ENCODE measurements at regions not wholly inside any gene's neighbourhood (a gene's known extent, or its start where the extent isn't known, plus 50 kb on each side); places are given as distances from the start of the nearest gene placed in this dataset.
A peak's percentile ranks its signal among the peaks of the same experiment; 100 is the strongest.

- Histone ChIP-seq H3K27me3 (ENCODE audit: control insufficient read depth in 1 of 2, insufficient read depth in 2 of 2, low read length in 1 of 2) (no peaks in the 10 kb centered on the region), H3K36me3 (ENCODE audit: control insufficient read depth in 1 of 2, insufficient read depth in 2 of 2, low read length in 1 of 2) (no peaks in the 10 kb centered on the region), H3K27ac (ENCODE audit: low read depth in 1 of 2, low read length in 2 of 2) (no peak overlapping the region), H3K9me3 (ENCODE audit: control insufficient read depth, low read length) (no peaks in the 10 kb centered on the region), H3K4me1 (ENCODE audit: control insufficient read depth in 1 of 2, insufficient read depth in 2 of 2, low read length in 2 of 2) (no peaks in the 10 kb centered on the region), H3K4me3 (ENCODE audit: low read length in 2 of 2) (no peak overlapping the region)
- DNase-seq (no peak), ATAC-seq (ENCODE audit: low FRiP score) (no peak)
- intact Hi-C loops (cut with DNase I), result no loop called here
- 93 to 94% methylated on average over 1 of the region's 1 CpG for WGBS, 2 donors
Measured at GRCh38 chr13:105464249-105464648, 1071.2 kb downstream of the EFNB2 start.

- no peak overlapping the region for H3K4me3 ChIP-seq (ENCODE audit: low read length in 2 of 2)
- no peaks in the 10 kb centered on the region for H3K9me3 ChIP-seq (ENCODE audit: control insufficient read depth, low read length)
- H3K27ac ChIP-seq (ENCODE audit: low read depth in 1 of 2, low read length in 2 of 2), result no peak overlapping the region
- H3K4me1 ChIP-seq (ENCODE audit: control insufficient read depth in 1 of 2, insufficient read depth in 2 of 2, low read length in 2 of 2), result no peaks in the 10 kb centered on the region
- DNase-seq, result no peak
- intact Hi-C loops (cut with DNase I), result no loop called here
- no peak for ATAC-seq (ENCODE audit: low FRiP score)
- no peaks in the 10 kb centered on the region for H3K27me3 ChIP-seq (ENCODE audit: control insufficient read depth in 1 of 2, insufficient read depth in 2 of 2, low read length in 1 of 2)
- no peaks in the 10 kb centered on the region for H3K36me3 ChIP-seq (ENCODE audit: control insufficient read depth in 1 of 2, insufficient read depth in 2 of 2, low read length in 1 of 2)
- 1 to 2% methylated on average over 2 of the region's 2 CpGs for WGBS, 2 donors
Measured at GRCh38 chr13:105463011-105463501, 1072.4 kb downstream of the EFNB2 start.

GRCh38 chr13:105462098-105462497, 1073.4 kb downstream of the EFNB2 start:
- Histone ChIP-seq H3K36me3 (ENCODE audit: control insufficient read depth in 1 of 2, insufficient read depth in 2 of 2, low read length in 1 of 2) (no peaks in the 10 kb centered on the region), H3K9me3 (ENCODE audit: control insufficient read depth, low read length) (no peaks in the 10 kb centered on the region), H3K27me3 (ENCODE audit: control insufficient read depth in 1 of 2, insufficient read depth in 2 of 2, low read length in 1 of 2) (no peaks in the 10 kb centered on the region), H3K27ac (ENCODE audit: low read depth in 1 of 2, low read length in 2 of 2) (no peak overlapping the region), H3K4me1 (ENCODE audit: control insufficient read depth in 1 of 2, insufficient read depth in 2 of 2, low read length in 2 of 2) (no peaks in the 10 kb centered on the region), H3K4me3 (ENCODE audit: low read length in 2 of 2) (no peak overlapping the region)
- ATAC-seq (ENCODE audit: low FRiP score) (no peak), DNase-seq (no peak)
- intact Hi-C loops (cut with DNase I), result no loop called here
- 69 to 78% methylated on average over 5 of the region's 5 CpGs for WGBS, 2 donors

- H3K4me3 ChIP-seq (ENCODE audit: low read length in 2 of 2), result no peak overlapping the region
- 87 to 97% methylated on average over 2 of the region's 2 CpGs for WGBS, 2 donors
- no peak overlapping the region for H3K27ac ChIP-seq (ENCODE audit: low read depth in 1 of 2, low read length in 2 of 2)
- no peaks in the 10 kb centered on the region for H3K36me3 ChIP-seq (ENCODE audit: control insufficient read depth in 1 of 2, insufficient read depth in 2 of 2, low read length in 1 of 2)
- no peak for ATAC-seq (ENCODE audit: low FRiP score)
- H3K4me1 ChIP-seq (ENCODE audit: control insufficient read depth in 1 of 2, insufficient read depth in 2 of 2, low read length in 2 of 2), result no peaks in the 10 kb centered on the region
- intact Hi-C loops (cut with DNase I), result no loop called here
- no peak for DNase-seq
- no peaks in the 10 kb centered on the region for H3K27me3 ChIP-seq (ENCODE audit: control insufficient read depth in 1 of 2, insufficient read depth in 2 of 2, low read length in 1 of 2)
- no peaks in the 10 kb centered on the region for H3K9me3 ChIP-seq (ENCODE audit: control insufficient read depth, low read length)
Measured at GRCh38 chr13:105452895-105453294, 1082.6 kb downstream of the EFNB2 start.

GRCh38 chr13:105450784-105451183, 1084.7 kb downstream of the EFNB2 start:
- no peaks in the 10 kb centered on the region for H3K4me1 ChIP-seq (ENCODE audit: control insufficient read depth in 1 of 2, insufficient read depth in 2 of 2, low read length in 2 of 2)
- no peaks in the 10 kb centered on the region for H3K36me3 ChIP-seq (ENCODE audit: control insufficient read depth in 1 of 2, insufficient read depth in 2 of 2, low read length in 1 of 2)
- WGBS, 2 donors, result 82 to 95% methylated on average over 4 of the region's 4 CpGs
- DNase-seq, result no peak
- H3K27ac ChIP-seq (ENCODE audit: low read depth in 1 of 2, low read length in 2 of 2), result no peak overlapping the region
- H3K4me3 ChIP-seq (ENCODE audit: low read length in 2 of 2), result no peak overlapping the region
- no peaks in the 10 kb centered on the region for H3K27me3 ChIP-seq (ENCODE audit: control insufficient read depth in 1 of 2, insufficient read depth in 2 of 2, low read length in 1 of 2)
- intact Hi-C loops (cut with DNase I), result no loop called here
- no peak for ATAC-seq (ENCODE audit: low FRiP score)
- H3K9me3 ChIP-seq (ENCODE audit: control insufficient read depth, low read length), result no peaks in the 10 kb centered on the region

GRCh38 chr13:105448811-105449210, 1086.7 kb downstream of the EFNB2 start:
- Histone ChIP-seq H3K36me3 (ENCODE audit: control insufficient read depth in 1 of 2, insufficient read depth in 2 of 2, low read length in 1 of 2) (no peaks in the 10 kb centered on the region), H3K27ac (ENCODE audit: low read depth in 1 of 2, low read length in 2 of 2) (no peak overlapping the region), H3K4me3 (ENCODE audit: low read length in 2 of 2) (no peak overlapping the region), H3K27me3 (ENCODE audit: control insufficient read depth in 1 of 2, insufficient read depth in 2 of 2, low read length in 1 of 2) (no peaks in the 10 kb centered on the region), H3K9me3 (ENCODE audit: control insufficient read depth, low read length) (no peaks in the 10 kb centered on the region), H3K4me1 (ENCODE audit: control insufficient read depth in 1 of 2, insufficient read depth in 2 of 2, low read length in 2 of 2) (no peaks in the 10 kb centered on the region)
- DNase-seq (no peak), ATAC-seq (ENCODE audit: low FRiP score) (no peak)
- 92 to 100% methylated on average over 1 of the region's 1 CpG for whole genome bisulfite sequencing, 2 donors
- intact Hi-C loops (cut with DNase I), result loop anchor here in 1 of 2 donors (10.0 kb wide), 1 partner anchor 114 kb away; no protein-coding TSS in a partner anchor

- Histone ChIP-seq H3K9me3 (ENCODE audit: control insufficient read depth, low read length) (no peaks in the 10 kb centered on the region), H3K4me3 (ENCODE audit: low read length in 2 of 2) (no peak overlapping the region), H3K4me1 (ENCODE audit: control insufficient read depth in 1 of 2, insufficient read depth in 2 of 2, low read length in 2 of 2) (no peaks in the 10 kb centered on the region), H3K36me3 (ENCODE audit: control insufficient read depth in 1 of 2, insufficient read depth in 2 of 2, low read length in 1 of 2) (no peaks in the 10 kb centered on the region), H3K27me3 (ENCODE audit: control insufficient read depth in 1 of 2, insufficient read depth in 2 of 2, low read length in 1 of 2) (no peaks in the 10 kb centered on the region), H3K27ac (ENCODE audit: low read depth in 1 of 2, low read length in 2 of 2) (no peak overlapping the region)
- no peak for ATAC-seq (ENCODE audit: low FRiP score)
- no peak for DNase-seq
- intact Hi-C loops (cut with DNase I), result loop anchor here in 1 of 2 donors (10.0 kb wide), 1 partner anchor 111 kb away; no protein-coding TSS in a partner anchor
- 26 to 37% methylated on average over 4 of the region's 4 CpGs for WGBS, 2 donors
Measured at GRCh38 chr13:105446197-105446596, 1089.3 kb downstream of the EFNB2 start.

GRCh38 chr13:105445796-105446195, 1089.7 kb downstream of the EFNB2 start:
- Histone ChIP-seq H3K27ac (ENCODE audit: low read depth in 1 of 2, low read length in 2 of 2) (peak overlapping the region in 1 of 2 donors; percentile 36), H3K4me3 (ENCODE audit: low read length in 2 of 2) (no peak overlapping the region), H3K36me3 (ENCODE audit: control insufficient read depth in 1 of 2, insufficient read depth in 2 of 2, low read length in 1 of 2) (no peaks in the 10 kb centered on the region), H3K9me3 (ENCODE audit: control insufficient read depth, low read length) (no peaks in the 10 kb centered on the region), H3K4me1 (ENCODE audit: control insufficient read depth in 1 of 2, insufficient read depth in 2 of 2, low read length in 2 of 2) (no peaks in the 10 kb centered on the region), H3K27me3 (ENCODE audit: control insufficient read depth in 1 of 2, insufficient read depth in 2 of 2, low read length in 1 of 2) (no peaks in the 10 kb centered on the region)
- WGBS, 2 donors, result 44 to 49% methylated on average over 4 of the region's 4 CpGs
- ATAC-seq (ENCODE audit: low FRiP score), result no peak
- no peak for DNase-seq
- intact Hi-C loops (cut with DNase I), result loop anchor here in 1 of 2 donors (10.0 kb wide), 1 partner anchor 111 kb away; no protein-coding TSS in a partner anchor

- H3K9me3 ChIP-seq (ENCODE audit: control insufficient read depth, low read length), result no peaks in the 10 kb centered on the region
- H3K36me3 ChIP-seq (ENCODE audit: control insufficient read depth in 1 of 2, insufficient read depth in 2 of 2, low read length in 1 of 2), result no peaks in the 10 kb centered on the region
- H3K4me3 ChIP-seq (ENCODE audit: low read length in 2 of 2), result no peak overlapping the region
- WGBS, 2 donors, result 50 to 51% methylated on average over 3 of the region's 3 CpGs
- H3K27me3 ChIP-seq (ENCODE audit: control insufficient read depth in 1 of 2, insufficient read depth in 2 of 2, low read length in 1 of 2), result no peaks in the 10 kb centered on the region
- ATAC-seq (ENCODE audit: low FRiP score) (peak; percentile 54), DNase-seq (no peak)
- intact Hi-C loops (cut with DNase I), result loop anchor here in 1 of 2 donors (10.0 kb wide), 1 partner anchor 108 kb away; no protein-coding TSS in a partner anchor
- H3K4me1 ChIP-seq (ENCODE audit: control insufficient read depth in 1 of 2, insufficient read depth in 2 of 2, low read length in 2 of 2), result no peaks in the 10 kb centered on the region
- H3K27ac ChIP-seq (ENCODE audit: low read depth in 1 of 2, low read length in 2 of 2), result no peak overlapping the region
Measured at GRCh38 chr13:105442949-105443699, 1092.3 kb downstream of the EFNB2 start.

Measured in aorta (tissue), 5 donors.